ENCODE measurements at regions not wholly inside any gene's neighbourhood (a gene's known extent, or its start where the extent isn't known, plus 50 kb on each side); places are given as distances from the start of the nearest gene placed in this dataset.

GRCh38 chr1:244137725-244138124 is 86.6 kb downstream of the ZBTB18 start:
- no peak for TF ChIP-seq PATZ1 (CRISPR knock-in tag; IDR thresholded peaks at IDR 0.05; ENCODE audit: borderline replicate concordance)
- no peak for TF ChIP-seq TOX (CRISPR knock-in tag; IDR thresholded peaks at IDR 0.05; ENCODE audit: borderline replicate concordance)
- no peak for TF ChIP-seq RARB (CRISPR knock-in tag; IDR thresholded peaks at IDR 0.05)
- TF ChIP-seq ARNTL (CRISPR knock-in tag; IDR thresholded peaks at IDR 0.05; ENCODE audit: borderline replicate concordance, low read depth): no peak
- TF ChIP-seq ZNF8 (CRISPR knock-in tag; IDR thresholded peaks at IDR 0.05): no peak

All from SK-N-SH treated with all-trans-retinoic acid at 6 μM for 48 hours (cell line).